GM21526 (cell line): ENCODE measurements at regions not wholly inside any gene's neighbourhood (a gene's known extent, or its start where the extent isn't known, plus 50 kb on each side); places are given as distances from the start of the nearest gene placed in this dataset.
"Not testable (repeated sequence)": the region's sequence is repeated elsewhere in the genome, so short reads cannot be mapped to it uniquely, and the experiment has no call there.

Source experiments
- ATAC-seq: cut with Tn5 transposase; IDR thresholded peaks from one replicate; pipeline ENCODE4 v1.9.1; 2021; ENCODE audit warnings: moderate library complexity; ENCODE audit not compliant: unreplicated experiment, low FRiP score

DNA sequence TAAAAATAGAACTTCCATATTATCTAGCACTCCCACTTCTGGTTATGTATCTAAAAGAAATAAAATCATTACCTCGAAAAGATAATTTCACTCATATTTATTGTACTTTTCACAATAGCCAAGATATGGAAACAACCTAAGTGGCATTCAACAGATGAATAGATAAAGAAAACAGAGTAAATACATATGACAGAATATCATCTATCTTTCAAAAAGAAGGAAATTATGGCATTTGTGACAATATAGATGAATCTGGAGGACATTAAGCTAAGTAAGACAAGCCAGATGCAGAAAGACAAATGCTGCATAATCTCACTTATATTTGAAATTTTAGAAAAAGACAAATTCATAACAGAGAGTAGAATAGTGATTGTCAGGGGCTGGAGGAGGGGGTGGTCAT, 590.0 kb upstream of the ANO3 start:
- no peak for ATAC-seq

GRCh38 chr11:25742800-25743199, 589.1 kb upstream of the ANO3 start:
- no peak for ATAC-seq

DNA sequence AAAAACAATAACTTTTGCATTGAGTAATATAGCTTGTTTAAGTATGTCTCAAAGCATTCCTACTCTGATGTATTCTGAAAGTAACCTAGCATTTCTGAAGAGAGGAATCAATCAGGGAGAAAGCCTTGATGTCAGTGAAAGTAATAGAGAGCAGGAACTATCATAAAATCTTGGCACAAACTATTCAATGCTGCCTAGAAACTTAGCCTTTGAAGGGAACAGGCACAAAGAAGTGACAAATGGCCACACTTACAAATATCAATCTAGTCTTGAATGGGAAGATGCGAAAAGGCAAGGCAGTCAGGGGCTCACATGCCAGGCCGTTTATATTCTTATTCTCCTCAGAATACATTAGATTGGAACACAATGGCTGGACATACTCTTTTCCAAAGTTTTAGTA, 576.5 kb upstream of the ANO3 start:
- no peak for ATAC-seq

DNA sequence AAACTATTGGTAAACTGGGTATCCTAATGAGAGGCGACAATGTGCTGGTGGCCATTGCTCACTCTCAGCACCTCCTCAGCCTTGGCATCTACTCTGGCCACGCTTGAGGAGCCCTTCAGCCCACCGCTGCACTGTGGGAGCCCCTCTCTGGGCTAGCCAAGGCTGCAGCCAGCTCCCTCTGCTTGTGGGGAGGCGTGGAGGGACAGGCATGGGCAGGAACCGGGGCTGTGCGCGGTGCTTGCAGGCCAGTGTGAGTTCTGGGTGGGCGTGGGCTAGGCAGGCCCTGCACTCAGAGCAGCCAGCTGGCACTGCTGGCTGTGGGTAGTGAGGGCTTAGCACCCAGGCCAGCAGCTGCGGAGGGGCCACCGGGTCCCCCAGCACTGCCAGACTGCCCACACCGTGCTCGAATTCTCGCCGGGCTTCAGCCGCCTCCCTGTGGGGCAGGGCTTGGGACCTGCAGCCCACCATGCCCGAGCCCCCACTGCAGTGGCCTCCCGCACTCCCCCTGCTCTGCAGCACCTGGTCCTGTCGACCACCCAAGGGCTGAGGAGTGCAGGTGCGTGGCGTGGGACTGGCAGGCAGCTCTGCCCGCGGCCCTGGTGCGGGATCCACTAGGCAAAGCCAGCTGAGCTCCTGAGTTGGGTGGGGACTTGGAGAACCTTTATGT, 575.9 kb upstream of the ANO3 start:
- ATAC-seq = no peak

- no peak for ATAC-seq
Observed at GRCh38 chr11:25758145-25758661, 573.7 kb upstream of the ANO3 start.

DNA sequence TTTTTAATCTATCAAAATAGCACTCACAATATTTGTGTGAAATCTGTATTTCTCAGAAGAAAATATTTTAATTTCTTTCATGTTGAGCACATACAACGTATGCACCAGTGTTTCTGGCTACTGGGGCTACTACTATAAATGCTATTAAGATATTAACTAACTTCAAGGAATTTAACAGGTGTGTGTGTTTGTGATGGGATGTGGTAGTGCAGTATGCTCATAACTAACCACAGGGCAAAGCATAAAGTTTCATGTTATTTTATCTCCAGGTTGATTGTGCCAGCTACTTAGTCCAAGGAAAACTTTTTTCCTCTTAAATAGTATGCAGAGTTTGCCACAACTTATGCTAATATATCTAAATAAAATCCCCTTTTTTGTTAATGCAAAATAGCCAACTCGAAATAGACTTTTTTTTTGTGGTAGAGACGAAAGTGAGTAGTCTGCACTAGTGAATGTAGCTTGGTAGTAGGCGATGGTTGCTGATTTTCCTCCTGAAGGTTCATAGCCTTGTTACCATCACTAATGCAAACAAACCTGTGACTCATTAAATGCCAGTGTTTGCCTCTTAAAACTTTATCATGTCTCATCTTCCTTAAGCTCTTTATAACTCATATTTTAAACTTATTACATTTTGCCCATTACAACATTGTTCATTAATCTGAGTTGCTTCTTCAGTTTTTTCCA, 565.5 kb upstream of the ANO3 start:
- ATAC-seq = no peak

GRCh38 chr11:25769287-25769686, 562.6 kb upstream of the ANO3 start:
- no peak for ATAC-seq

DNA sequence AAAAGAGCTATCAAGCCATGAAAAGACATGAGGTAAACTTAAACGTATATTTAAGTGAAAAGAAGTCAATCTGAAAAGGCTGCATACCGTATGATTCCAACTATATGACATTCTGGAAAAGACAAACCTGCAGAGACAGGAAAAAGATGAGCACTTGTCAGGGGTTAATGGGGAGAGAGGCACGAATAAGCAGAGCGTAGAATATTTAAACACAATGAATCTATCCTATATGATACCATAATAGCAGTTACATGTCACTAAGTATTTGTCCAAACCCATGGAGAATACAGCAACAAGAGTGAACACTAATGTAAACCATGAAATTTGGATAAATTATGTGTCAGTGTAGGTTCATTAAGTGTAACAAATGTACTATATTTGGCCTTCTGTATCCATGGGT, 560.3 kb upstream of the ANO3 start:
- ATAC-seq = no peak

DNA sequence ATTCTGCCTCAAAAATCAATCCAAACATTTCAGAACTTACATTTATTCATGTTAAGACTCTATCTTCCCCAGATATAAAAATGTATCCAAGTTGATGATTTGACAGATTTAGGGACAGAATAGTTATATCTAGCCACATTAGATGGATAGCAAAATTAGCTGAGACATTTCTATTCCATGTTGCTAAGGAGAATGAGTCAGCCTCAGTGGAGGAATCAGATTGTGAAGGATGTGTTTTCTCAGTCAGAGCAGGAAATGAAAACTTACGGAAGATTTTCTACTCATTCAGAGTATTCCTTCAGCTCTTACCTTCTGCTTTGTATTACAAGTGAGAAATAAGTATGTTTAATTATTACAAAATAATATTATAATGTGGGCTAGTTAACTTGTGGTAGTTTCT, 556.3 kb upstream of the ANO3 start:
- no peak for ATAC-seq

GRCh38 chr11:25776238-25776637, 555.7 kb upstream of the ANO3 start:
- ATAC-seq = no peak

DNA sequence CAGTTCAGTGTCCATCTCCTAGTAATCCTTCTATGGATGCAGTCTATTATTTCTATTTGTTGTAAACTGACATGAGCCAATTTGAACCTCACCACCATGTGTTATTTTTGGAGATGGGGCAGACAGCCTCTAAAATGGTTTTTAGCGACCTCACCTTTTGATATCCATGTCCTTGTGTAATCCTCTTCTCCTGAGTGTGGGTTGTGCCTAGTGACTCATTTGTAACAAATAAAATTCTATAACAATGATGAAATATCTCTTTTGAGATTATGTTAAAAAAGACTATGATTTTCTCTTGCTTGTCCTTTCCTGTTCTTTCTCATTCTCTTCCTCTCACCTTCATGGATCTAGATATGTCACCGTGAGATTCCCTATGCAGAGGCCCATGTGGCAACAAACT, 554.6 kb upstream of the ANO3 start:
- no peak for ATAC-seq

- ATAC-seq = no peak
Observed at GRCh38 chr11:25779033-25779432, 552.9 kb upstream of the ANO3 start.

- ATAC-seq = no peak
Observed at GRCh38 chr11:25787416-25787815, 544.5 kb upstream of the ANO3 start.

DNA sequence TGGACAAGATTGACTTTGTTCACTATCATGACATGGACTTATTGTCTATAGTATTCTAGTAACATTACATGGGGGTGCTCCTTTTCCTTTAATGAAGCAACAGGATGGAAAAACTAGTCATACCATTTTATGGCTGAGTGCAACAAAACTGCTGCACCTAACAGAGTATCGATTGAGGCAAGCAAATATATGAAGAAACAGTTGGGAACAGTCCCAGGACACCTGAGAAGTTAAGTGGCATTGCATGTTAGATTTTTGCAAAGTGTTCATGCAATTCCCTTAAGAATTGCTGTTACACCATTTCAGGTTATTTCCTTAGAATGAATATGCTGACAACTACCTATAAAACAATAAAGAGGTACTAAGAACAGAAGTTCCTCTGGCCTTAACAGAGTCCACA, 541.5 kb upstream of the ANO3 start:
- ATAC-seq = no peak

DNA sequence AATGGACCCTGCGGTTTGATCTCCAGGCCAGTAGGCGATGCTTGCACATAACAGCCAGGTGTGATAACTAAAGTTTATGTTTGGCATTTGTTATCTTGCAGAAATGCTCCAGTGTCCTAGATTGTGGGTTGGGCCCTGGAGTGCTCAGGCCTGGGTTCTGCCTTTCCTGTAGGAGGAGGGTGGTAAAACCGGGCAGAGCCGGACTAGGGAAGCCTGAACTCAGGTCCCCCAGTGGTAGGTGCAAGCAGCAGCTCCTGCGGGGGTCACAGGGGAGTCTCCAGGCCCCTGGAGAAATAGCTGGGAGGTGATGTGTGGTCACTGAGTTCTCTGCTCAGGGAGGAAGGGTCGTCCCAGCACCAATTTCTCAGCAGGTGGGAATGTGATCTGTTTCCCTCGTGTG, 538.3 kb upstream of the ANO3 start:
- ATAC-seq = no peak

DNA sequence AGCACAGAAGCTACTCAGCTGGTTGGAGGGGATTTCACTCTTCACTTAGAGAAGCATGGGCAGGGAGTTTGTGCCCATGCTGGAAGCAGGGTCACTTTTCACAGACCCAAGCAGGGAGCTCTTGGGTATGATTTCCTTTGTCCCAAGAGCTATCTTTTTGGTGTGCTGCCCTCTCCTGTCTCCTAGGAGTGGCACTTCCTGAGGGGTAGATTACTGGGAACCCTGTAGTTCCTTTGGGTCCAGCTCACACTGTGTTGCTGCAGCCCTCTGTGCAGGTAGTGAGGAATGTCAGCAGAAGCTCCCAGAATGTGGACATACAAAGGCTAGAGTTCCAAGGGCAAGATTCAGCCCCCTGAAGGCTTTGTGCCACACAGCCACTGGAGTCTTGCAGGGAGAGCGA, 537.1 kb upstream of the ANO3 start:
- ATAC-seq = no peak

DNA sequence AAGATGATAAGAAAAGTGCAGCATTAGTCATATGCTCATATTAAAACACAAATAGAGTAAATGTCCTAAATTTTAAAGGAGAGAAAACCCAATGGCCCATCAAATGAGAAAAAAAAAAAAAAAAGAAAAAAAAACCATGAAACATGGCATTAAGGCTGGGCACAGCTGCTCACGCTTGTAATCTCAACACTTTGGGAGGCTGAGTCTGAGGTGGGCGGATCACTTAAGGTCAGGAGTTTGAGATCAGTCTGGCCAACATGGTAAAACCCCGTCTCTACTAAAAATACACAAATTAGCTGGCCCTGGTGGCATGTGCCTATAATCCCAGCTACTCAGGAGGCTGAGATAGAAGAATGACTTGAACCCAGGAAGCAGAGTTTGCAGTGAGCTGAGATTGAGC, 515.5 kb upstream of the ANO3 start:
- no peak for ATAC-seq

GRCh38 chr11:25824688-25825087, 507.2 kb upstream of the ANO3 start:
- ATAC-seq = no peak

DNA sequence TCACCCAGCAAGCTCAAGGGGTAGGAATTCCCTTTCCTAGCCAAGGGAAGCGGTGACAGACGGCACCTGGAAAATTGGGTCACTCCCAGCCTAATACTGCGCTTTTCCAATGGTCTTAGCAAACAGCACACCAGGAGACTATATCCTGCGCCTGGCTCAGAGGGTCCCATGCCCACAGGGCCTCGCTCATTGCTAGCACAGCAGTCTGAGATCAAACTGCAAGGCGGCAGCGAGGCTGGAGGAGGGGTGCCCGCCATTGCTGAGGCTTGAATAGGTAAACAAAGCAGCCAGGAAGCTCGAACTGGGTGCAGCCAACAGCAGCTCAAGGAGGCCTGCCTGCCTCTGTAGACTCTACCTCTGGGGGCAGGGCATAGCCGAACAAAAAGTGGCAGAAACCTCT, 500.4 kb upstream of the ANO3 start:
- ATAC-seq = not testable (repeated sequence)

DNA sequence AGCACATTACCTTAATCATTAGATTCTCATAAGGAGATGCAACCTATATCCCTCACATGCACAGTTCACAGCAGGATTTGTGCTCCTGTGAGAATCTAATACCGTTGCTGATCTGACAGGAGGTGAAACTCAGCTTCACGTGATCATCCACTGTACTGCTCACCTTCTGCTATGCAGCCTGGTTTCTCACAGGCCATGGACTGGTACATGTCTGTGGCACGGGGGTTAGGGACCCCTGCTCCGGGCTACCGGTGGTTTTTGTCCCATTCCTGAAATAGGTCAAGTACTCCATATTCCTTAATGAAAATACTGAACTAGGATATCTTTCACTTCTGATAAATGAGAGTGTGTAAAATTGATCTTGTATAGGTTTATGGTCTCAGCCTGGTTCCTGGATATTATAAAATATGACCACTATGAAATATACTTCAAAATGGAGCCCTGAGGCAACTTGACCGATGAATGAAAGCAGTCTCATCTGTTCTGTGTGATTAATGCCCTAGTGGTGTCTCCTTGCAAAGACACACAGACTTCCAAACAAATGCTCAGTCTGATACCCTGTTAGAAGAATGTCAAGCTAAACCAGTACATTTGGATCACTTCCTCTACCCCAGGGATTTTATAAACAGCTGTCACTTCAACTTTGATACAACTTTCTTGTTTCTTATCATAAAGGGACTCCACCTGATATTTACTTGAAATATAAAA, 492.9 kb upstream of the ANO3 start:
- no peak for ATAC-seq

DNA sequence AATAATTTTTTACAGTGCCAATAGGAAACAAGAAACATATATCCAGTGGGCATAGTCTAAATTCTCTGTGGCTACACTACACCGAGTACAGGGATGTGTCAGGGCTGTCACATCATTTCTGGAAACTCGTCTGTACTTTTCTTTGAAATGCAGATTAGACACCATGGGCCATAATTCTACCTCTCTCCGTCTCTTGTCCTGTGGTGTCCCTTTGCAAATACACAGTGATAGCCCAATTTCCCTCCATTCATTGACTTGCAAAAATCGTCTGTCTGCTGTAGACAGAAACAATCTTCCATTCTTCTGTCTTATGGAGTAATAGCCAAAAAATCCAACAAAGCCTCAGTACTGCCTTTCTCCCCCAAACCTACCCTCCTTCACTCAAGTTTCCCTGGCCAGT, 487.1 kb upstream of the ANO3 start:
- no peak for ATAC-seq

DNA sequence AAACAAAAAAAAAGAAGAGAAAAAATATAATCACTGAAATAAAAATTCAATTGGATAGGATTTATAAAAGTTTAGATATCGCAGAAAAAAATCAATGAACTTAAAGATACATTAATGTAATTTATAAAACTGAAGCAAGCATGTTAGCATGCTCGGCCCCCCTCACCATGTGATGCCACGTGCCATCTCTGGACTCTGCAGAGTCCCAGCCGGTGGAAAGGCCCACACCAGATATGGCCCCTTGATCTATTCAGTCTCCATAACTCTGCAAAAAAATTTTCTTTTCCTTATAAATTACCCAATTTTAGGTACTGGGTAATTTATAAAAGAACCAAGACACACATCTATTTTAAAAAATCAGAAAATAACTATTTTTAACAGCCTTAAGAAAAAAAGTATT, 476.0 kb upstream of the ANO3 start:
- ATAC-seq = no peak
